Motor neuron (in vitro differentiated cells): ENCODE measurements at regions not wholly inside any gene's neighbourhood (a gene's known extent, or its start where the extent isn't known, plus 50 kb on each side); places are given as distances from the start of the nearest gene placed in this dataset.
"Not testable (repeated sequence)": the region's sequence is repeated elsewhere in the genome, so short reads cannot be mapped to it uniquely, and the experiment has no call there.

Experiments
- ATAC-seq, 8 experiments: fragments of 200-7000 bp; cut with Tn5 transposase; replicated peaks in 6 of 8; 2 replicates each; pipeline ENCODE4 v1.8.0; 2021; ENCODE audit warnings: mild to moderate bottlenecking in 8 of 8, moderate library complexity in 8 of 8
- H3K27ac ChIP-seq, 2 donors: fragments of 250-450 bp; sonication (Bioruptor Pico); 2 replicates each; pipeline ENCODE4 v1.9.0; 2021; ENCODE audit warnings: antibody characterized with exemption in 2 of 2, mild to moderate bottlenecking in 2 of 2, moderate library complexity in 1 of 2
- H3K4me1 ChIP-seq, 2 donors: fragments of 250-450 bp; sonication (Bioruptor Pico); replicated peaks in 1 of 2; 2 replicates each; pipeline ENCODE4 v1.6.1; 2021; ENCODE audit warnings: antibody characterized with exemption in 2 of 2, mild to moderate bottlenecking in 2 of 2, moderate library complexity in 1 of 2
- H3K4me3 ChIP-seq, 5 donors: fragments of 250-450 bp; sonication (Bioruptor Pico); 2 replicates each; pipeline ENCODE4 v1.9.0; 2021; ENCODE audit warnings: antibody characterized with exemption in 5 of 5, mild to moderate bottlenecking in 5 of 5, moderate library complexity in 4 of 5
- WGBS, 10 experiments: fragments of 450-650 bp; shearing (Covaris generic); methylation state at CpG; one replicate each; pipeline ENCODE4 v1.0.0; 2022; 5-methylcytosine and 5-hydroxymethylcytosine counted together
- in situ Hi-C, 9 experiments: fragments of 400-800 bp; cut with MboI; loops; one replicate each; pipeline ENCODE4 v1.15.0; 2021; ENCODE audit warnings: low sequenced_read_pairs in 9 of 9, low pct_unique_long_range_greater_than_20kb in 2 of 9; ENCODE audit not compliant: unreplicated experiment in 9 of 9

DNA sequence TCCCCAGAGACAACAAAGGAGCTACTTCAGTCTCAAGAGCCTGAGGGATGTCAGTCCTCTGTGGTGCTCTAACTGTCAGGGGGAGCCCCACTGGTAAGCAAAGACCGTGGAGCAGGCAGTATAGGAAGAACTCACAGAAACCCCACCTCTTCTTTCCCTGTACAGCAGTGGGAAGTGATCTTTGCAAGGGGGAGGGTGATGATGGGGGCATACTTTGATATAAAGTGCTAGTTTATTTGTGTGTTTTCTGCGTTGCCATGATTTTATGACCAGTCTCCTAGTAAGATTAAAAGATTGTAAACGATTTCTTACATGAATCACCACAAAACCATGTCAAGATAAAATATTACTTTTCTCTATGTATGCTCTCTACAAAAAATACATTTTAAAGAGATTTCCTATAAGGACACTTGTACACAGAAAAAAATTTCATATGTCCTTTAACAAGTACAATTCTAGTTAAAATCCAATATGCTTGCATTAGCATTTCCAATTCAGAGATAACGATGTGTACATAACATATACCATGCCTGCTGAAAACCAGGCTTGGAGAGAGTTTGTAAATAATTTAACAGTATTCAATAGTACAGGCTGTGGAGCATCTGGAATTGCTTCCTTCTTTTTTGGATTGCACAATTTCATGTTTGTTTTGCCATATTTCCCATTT is 690.0 kb downstream of the PRIM2 start:
- H3K27ac ChIP-seq, in situ Hi-C loops, H3K4me3 ChIP-seq, H3K4me1 ChIP-seq: not testable (repeated sequence)
- WGBS, 10 experiments, result 0 to 85% (median 70%) methylated on average over 1 to 4 of the region's 4 CpGs; no CpG with 5 or more reads in 2 of the 10 experiments
- peak in 1 of 8 experiments; percentile 78 for ATAC-seq

DNA sequence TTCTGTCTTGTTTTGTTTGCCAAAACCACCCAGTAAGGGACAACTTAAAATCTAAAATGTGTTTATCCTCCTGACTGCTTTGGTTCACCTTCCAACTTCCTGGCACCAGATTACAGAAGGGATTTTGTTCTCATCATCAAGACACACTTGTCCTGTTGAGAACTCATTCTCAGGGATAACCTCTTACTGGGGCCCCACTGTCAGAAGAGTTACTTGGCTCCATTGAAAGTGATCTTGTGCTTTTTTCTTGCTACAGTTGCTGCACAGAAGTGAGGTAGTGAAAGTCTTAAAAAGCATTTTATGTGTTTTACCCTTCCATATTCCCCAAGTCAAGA is 690.5 kb downstream of the PRIM2 start:
- in situ Hi-C loops, H3K4me3 ChIP-seq, H3K27ac ChIP-seq, H3K4me1 ChIP-seq: not testable (repeated sequence)
- ATAC-seq, result peak in 1 of 8 experiments; percentile 10

DNA sequence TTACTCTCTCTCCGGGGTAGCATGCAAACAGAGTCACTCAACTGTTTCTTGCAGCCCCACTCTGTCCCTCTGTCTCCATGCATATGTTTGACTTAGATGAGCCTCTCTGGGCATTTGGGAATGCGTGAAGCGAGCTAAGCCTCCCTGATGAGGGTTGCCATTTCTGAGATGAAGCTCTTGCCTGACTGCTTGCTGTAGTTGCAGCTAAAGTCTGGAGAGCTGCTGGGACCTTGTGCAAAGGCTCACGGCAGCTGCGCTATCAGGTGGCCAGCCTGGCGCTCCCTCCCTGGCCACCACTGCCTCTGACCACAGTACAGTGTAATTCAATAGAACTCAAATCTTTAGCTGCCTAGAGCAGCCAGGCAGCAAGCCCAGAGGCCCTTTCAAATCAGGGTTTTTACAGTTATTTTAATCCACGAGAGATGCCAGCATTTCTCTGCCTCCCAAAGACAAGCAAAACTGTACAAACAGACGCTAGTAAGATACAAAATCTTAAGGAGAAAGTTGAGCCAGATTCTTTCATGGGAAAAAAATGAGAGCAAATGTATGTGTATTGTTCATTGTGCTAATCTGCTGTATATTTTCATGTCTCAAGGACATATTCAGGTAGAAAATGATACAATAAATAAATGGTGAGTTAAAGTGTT is 694.6 kb downstream of the PRIM2 start:
- WGBS, 10 experiments, result 100% methylated on average over 1 of the region's 8 CpGs; no CpG with 5 or more reads in 9 of the 10 experiments
- H3K4me3 ChIP-seq, H3K27ac ChIP-seq, in situ Hi-C loops, H3K4me1 ChIP-seq: not testable (repeated sequence)
- ATAC-seq, result peak in 7 of 8 experiments; percentile 26 to 74 (median 60)

DNA sequence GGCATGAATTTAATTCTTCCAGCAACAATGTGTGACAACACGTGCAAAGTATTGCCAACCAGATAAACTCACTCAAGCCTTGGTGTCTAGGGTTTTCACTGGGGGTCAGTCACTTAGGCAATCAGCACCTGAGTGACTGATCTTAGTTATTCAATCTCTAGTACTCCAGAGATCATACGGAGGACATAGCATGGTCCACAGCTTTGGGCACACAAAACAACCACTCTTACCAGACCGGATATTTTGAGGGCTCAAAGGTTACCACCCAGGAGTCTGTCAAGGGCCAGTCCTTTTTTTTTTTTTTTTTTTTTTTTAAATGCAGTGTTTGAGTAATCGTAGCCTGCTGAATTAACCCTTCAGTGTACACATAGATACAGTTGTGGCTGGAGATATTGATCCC is 699.2 kb downstream of the PRIM2 start:
- in situ Hi-C loops, H3K4me1 ChIP-seq, H3K27ac ChIP-seq, ATAC-seq, H3K4me3 ChIP-seq: not testable (repeated sequence)
- WGBS, 10 experiments, result 20 to 92% (median 68%) methylated on average over 1 to 3 of the region's 4 CpGs; no CpG with 5 or more reads in 4 of the 10 experiments

DNA sequence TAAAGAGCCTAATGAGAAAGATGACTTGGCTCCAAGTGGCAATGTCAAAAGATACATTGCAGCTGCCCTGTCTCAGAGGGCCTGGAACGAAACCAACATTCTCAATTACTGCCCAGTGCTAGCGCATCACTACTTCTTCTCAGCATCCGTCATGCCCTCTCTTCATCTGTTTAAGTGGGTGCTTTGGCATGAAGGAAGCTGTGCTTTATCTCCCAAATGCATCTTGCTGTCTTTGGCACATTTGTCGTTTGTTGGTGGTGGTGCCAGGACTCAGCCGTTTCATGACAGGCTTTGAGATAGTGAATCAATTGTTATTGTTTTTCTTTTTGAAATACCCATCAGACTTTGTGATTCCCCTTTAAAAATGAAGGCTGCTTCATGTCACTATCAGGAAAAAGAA is 710.8 kb downstream of the PRIM2 start:
- 40 to 100% (median 87%) methylated on average over 1 to 2 of the region's 5 CpGs; no CpG with 5 or more reads in 6 of the 10 experiments for WGBS, 10 experiments
- ATAC-seq, result not testable (repeated sequence)

DNA sequence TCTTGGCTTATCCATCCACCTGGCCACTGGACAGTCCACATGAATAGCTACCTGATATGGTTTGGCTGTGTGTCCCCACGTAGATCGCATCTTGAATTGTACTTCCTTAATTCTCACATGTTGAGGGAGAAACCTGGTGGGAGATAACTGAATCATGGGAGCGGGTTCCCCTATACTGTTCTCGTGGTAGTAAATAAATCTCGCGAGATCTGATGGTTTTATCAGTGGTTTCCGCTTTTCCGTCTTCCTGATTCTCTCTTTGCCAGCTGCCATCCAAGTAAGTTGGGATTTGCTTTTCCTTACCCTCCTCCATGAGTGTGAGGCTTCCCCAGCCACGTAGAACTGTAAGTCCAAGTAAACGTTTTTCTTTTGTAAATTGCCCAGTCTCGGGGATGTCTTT is 720.8 kb downstream of the PRIM2 start:
- H3K4me1 ChIP-seq, ATAC-seq, in situ Hi-C loops, H3K4me3 ChIP-seq, H3K27ac ChIP-seq: not testable (repeated sequence)
- 0 to 95% (median 57%) methylated on average over 1 to 8 of the region's 11 CpGs; no CpG with 5 or more reads in 1 of the 10 experiments for WGBS, 10 experiments

More for the DNA sequence above, 710.8 kb downstream of the PRIM2 start:
- in situ Hi-C loops, H3K4me3 ChIP-seq, H3K4me1 ChIP-seq, H3K27ac ChIP-seq: not testable (repeated sequence)

DNA sequence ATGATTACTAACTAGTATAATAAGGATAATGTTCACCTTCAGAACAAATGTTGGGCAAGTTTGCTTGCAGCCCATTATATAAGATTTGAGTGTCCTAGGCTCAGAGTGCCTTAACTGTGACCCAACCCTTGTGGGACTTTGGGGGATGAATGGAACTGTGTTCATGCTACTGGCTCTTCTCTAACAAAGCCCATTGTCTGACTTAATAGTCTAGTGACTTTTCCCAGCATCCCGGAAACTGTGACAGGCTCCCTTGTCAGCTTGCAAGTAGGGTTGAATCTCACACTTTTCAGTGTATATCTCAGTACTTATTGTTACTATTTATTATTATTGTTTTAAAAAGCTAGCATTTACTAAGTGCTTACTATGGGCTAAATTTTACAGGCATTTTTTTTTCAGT is 729.2 kb downstream of the PRIM2 start:
- H3K4me3 ChIP-seq, in situ Hi-C loops, ATAC-seq, H3K27ac ChIP-seq, H3K4me1 ChIP-seq: not testable (repeated sequence)
- WGBS, 10 experiments, result no CpG with 5 or more reads among the region's 1 CpG

DNA sequence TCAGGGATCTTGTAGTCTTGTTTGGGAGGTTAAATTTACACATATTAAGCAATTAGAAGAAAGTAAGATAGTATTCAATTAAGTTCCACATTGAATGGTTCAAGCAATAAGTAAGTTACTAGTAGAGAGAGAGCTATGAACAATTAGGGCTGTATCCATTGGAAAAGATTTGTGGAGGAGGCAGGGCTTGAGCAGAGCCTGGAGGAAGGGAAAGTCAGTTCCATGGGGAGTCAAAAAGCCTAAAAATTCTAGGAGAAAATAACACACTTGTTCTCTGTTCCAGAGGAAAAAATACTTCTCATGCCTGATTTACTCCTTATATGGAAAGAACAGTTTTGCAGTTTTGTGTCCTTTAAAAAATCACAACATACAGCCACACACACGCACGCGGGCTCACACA is 730.0 kb downstream of the PRIM2 start:
- WGBS, 10 experiments, result no CpG with 5 or more reads among the region's 3 CpGs
- H3K4me1 ChIP-seq, in situ Hi-C loops, H3K4me3 ChIP-seq, ATAC-seq, H3K27ac ChIP-seq: not testable (repeated sequence)

DNA sequence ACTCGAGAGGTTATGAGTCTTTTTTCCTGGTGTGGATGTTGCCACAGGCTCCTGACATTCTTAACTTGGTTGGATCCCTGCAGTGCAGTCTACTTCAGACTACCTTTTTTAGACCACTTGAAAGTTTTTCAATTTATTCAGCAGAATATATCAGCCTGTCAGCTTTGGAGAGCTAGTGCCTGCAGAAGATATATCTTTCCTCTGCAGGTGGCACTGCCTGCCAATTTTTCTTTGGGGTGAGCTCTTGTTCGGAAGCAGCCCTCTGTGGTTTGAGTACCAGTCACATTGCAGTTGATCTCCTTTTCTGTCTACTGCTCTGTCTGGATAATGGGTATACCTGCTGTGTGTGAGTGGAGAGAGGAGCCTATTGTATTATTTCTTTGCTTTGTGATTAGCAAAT is 730.4 kb downstream of the PRIM2 start:
- H3K4me1 ChIP-seq, H3K4me3 ChIP-seq, H3K27ac ChIP-seq, in situ Hi-C loops: not testable (repeated sequence)
- WGBS, 10 experiments, result 42 to 60% (median 51%) methylated on average over 1 to 2 of the region's 2 CpGs; no CpG with 5 or more reads in 6 of the 10 experiments
- peak in 2 of 8 experiments; percentile 46 to 82 for ATAC-seq

DNA sequence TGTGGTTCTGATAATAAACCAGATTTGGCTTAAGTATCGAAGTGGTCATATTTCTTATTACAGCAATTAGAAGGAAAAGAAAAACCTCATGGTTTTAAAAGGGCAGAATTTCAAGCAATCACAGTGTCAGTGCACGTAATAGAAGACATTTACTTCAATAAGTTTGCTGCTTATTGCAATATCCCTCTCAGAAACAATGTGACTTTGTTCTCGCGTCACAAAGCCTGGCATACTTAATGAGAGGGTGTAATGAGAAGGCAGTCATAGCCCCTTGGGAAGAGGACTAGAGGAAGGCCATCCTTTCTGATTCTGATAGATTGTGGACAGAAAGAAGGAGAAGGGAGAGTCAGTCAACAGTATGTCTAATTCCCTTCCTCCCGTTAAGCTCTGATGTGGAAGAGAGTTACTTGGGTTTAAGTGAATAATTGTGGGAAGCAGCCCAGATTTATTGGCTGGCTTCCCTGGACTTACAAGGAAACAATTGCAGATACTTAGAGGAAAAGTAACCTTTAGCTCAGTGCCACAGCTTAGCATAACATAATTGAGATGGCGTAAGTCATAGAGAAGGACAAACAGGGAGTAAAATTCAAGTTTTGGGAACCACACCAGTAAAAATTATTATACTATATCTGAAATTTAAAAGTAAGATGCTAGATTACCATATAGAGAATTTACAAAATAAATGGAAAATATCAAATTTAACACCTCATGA is 738.2 kb downstream of the PRIM2 start:
- ATAC-seq, result peak in 2 of 8 experiments; percentile 26 to 39
- H3K4me3 ChIP-seq, H3K27ac ChIP-seq, in situ Hi-C loops, H3K4me1 ChIP-seq: not testable (repeated sequence)
- WGBS, 10 experiments, result no CpG with 5 or more reads among the region's 6 CpGs

DNA sequence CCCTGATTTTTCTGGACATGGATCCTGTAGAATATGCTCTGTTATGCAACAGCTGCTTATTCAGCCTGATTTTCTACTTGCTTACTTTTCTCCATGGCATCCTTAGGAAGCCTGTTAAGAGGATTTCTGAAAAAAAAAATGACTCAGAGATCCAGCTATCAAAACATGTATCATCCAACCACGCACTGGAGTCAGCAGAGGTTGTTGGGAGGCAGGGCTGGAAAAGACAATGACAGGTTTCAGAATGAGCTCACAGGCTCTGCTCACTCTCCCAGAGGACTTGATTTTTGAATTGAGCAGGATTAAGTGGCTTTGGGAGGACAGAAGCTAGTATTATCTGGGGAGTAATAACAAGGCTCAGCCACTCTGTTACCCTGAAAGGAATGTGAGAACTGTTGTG is 742.3 kb downstream of the PRIM2 start:
- 0 to 60% (median 17%) methylated on average over 1 of the region's 1 CpG; no CpG with 5 or more reads in 7 of the 10 experiments for WGBS, 10 experiments
- H3K4me1 ChIP-seq, H3K4me3 ChIP-seq, in situ Hi-C loops, H3K27ac ChIP-seq: not testable (repeated sequence)
- peak in 7 of 8 experiments; percentile 42 to 100 (median 99) for ATAC-seq

DNA sequence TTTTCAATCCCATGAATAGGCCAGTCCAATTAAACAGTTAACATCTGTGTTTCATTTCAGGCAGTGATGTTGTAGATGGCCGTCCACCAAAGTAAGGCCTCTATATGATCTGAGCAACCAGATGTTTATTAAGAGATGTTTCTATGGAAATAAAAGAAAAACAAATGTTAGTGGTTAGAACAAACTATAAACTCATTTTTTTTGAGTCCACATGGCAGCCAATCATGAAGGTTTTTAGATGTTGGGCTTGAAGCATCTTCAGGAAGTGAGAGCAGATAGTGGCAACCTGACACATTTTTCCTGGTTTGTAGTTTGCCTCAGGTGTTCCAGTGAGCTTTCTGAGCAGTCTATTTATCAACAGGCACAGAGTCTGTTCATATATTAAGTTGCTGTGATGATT is 746.1 kb downstream of the PRIM2 start:
- WGBS, 10 experiments, result no CpG with 5 or more reads among the region's 1 CpG
- H3K4me3 ChIP-seq, in situ Hi-C loops, H3K4me1 ChIP-seq, H3K27ac ChIP-seq, ATAC-seq: not testable (repeated sequence)

DNA sequence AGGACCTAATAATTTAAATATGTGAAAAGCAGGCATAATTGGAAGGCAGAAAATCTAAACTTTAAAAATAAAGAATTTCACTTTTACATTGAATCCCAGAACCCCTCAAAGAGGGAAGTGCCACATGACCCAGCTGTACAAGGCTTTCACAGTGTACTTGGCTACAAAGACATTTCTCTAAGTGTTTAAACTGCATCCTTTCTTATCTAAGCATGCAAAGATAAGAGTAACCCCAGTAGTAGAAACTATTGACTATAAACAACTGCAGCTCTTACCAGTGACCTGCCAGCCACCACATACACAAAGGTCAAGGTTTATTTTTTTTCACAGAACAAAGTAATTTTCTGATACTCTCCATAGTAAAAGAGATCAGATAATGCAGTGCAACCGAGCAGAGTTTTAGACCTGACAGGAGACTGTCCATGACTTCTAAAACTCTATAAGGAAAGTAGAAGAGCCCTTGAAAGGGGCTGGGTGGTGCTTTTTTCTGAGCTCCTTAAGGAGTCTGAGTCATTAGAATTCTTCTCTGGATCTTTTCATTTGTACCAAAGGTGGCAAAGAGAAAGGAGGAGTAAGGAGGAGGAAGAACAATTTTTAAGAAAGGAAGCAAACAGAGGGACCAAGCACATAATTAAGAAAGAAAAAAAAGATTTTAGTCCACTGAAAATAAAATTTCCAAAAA is 750.6 kb downstream of the PRIM2 start:
- ATAC-seq, H3K4me1 ChIP-seq, H3K4me3 ChIP-seq, H3K27ac ChIP-seq, in situ Hi-C loops: not testable (repeated sequence)
- 17 to 100% (median 80%) methylated on average over 1 of the region's 1 CpG; no CpG with 5 or more reads in 4 of the 10 experiments for WGBS, 10 experiments
